Ovary (tissue), 7 donors: ENCODE measurements at regions not wholly inside any gene's neighbourhood (a gene's known extent, or its start where the extent isn't known, plus 50 kb on each side); places are given as distances from the start of the nearest gene placed in this dataset.
"Not testable (repeated sequence)": the region's sequence is repeated elsewhere in the genome, so short reads cannot be mapped to it uniquely, and the experiment has no call there.

ENCODE experiments used
- DNase-seq, 5 donors: peaks; one replicate each; pipeline ENCODE4 v3.0.0-alpha.2; 2019 to 2020
- H3K27ac ChIP-seq, 2 donors: fragments of 200-600 bp; one replicate each; pipeline versions ENCODE4 v1.5.1 to v1.8.0; 2019 to 2022
- H3K27me3 ChIP-seq: fragments of 200-600 bp; one replicate; pipeline ENCODE4 v1.8.0; 2022
- H3K36me3 ChIP-seq: fragments of 200-600 bp; sonication (generic); one replicate; pipeline ENCODE4 v1.5.1; 2019
- H3K4me1 ChIP-seq: one replicate; pipeline ENCODE4 v1.8.1; 2013; ENCODE audit warnings: mild to moderate bottlenecking, moderate library complexity; ENCODE audit not compliant: insufficient read depth
- H3K4me3 ChIP-seq: fragments of 200-600 bp; sonication (generic); one replicate; pipeline ENCODE4 v1.5.1; 2017
- H3K9me3 ChIP-seq, 2 donors: fragments of 200-600 bp in 1 of 2; sonication (generic) in 1 of 2; one replicate each; pipeline versions ENCODE4 v1.5.1 to v1.8.1; 2013 to 2019; ENCODE audit warnings: mild to moderate bottlenecking in 1 of 2, moderate library complexity in 1 of 2
- EP300 ChIP-seq: sonication (generic); formaldehyde crosslinking; IDR thresholded peaks from one replicate; pipeline ENCODE4 v1.6.1; 2017; ENCODE audit warnings: antibody characterized with exemption
- POLR2A ChIP-seq: fragments of 450-650 bp; IDR thresholded peaks from one replicate; pipeline ENCODE4 v1.6.1; 2017; ENCODE audit warnings: antibody characterized with exemption, mild to moderate bottlenecking, moderate library complexity
- WGBS, 3 donors: extraction: QIAGEN DNeasy Blood & Tissue Kit in 1 of 3; methylation state at CpG; one replicate each; pipeline versions ENCODE4 v1.1.5 to v1.1.7; 2013 to 2017; 5-methylcytosine and 5-hydroxymethylcytosine counted together
- intact Hi-C, 4 donors: fragments of 100-400 bp; cut with DNase I; formaldehyde crosslinking; loops; one replicate each; pipeline versions ENCODE4 v1.11.0 to v1.15.1; 2022 to 2023
- TF ChIP-seq, protein P1 (sequence below), 3 donors: fragments of 450-650 bp in 2 of 3; fragments of 200-600 bp in 1 of 3; IDR thresholded peaks; one replicate each; pipeline versions ENCODE4 v1.5.1 to v1.8.0; 2016 to 2022; ENCODE audit warnings: antibody characterized with exemption in 3 of 3, mild to moderate bottlenecking in 1 of 3
- donor health status: DM: no; HTN: no; CAD: no; lungs with moderate emphysema.
- donor health status: DM: no; HTN: no; CAD: no.
- donor health status: Bipolar disorder and iron deficiency.
- donor health status: DM: no; HTN: no; CAD: no.
- donor health status: DM: yes; HTN: yes; CAD: no.

DNA sequence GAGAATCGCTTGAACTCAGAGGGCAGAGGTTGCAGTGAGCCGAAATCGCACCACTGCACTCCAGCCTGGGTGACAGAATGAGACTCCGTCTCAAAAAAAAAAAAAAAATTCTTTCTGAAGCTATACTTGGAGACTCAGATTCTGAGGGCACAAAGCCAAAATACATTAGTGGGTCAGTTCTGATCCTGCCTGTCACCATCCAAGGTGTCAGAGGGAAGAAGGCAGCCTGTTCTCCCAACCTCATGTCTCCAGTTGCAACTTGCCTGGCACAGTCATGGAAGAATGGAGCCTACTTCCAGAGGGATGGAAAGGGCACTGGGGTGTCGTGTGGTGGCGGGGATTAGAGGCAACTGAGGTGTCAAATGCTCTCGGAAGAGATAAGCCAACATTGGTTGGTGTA, 104.8 kb upstream of the GATA6 start:
- no peak overlapping the region for H3K4me3 ChIP-seq
- H3K4me1 ChIP-seq = no peaks in the 10 kb centered on the region
- 66 to 92% (median 76%) methylated on average over 7 of the region's 7 CpGs for WGBS, 3 donors
- intact Hi-C loops = no loop called here
- DNase-seq = no peak
- H3K36me3 ChIP-seq = no peaks in the 10 kb centered on the region
- no peak overlapping the region for H3K27ac ChIP-seq
- H3K27me3 ChIP-seq = no peaks in the 10 kb centered on the region
- TF ChIP-seq, protein P1, sequence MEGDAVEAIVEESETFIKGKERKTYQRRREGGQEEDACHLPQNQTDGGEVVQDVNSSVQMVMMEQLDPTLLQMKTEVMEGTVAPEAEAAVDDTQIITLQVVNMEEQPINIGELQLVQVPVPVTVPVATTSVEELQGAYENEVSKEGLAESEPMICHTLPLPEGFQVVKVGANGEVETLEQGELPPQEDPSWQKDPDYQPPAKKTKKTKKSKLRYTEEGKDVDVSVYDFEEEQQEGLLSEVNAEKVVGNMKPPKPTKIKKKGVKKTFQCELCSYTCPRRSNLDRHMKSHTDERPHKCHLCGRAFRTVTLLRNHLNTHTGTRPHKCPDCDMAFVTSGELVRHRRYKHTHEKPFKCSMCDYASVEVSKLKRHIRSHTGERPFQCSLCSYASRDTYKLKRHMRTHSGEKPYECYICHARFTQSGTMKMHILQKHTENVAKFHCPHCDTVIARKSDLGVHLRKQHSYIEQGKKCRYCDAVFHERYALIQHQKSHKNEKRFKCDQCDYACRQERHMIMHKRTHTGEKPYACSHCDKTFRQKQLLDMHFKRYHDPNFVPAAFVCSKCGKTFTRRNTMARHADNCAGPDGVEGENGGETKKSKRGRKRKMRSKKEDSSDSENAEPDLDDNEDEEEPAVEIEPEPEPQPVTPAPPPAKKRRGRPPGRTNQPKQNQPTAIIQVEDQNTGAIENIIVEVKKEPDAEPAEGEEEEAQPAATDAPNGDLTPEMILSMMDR (IDR thresholded peaks at IDR 0.05) = no peak
- TF ChIP-seq POLR2A (no peak), EP300 (no peak)
- no peaks in the 10 kb centered on the region for H3K9me3 ChIP-seq

DNA sequence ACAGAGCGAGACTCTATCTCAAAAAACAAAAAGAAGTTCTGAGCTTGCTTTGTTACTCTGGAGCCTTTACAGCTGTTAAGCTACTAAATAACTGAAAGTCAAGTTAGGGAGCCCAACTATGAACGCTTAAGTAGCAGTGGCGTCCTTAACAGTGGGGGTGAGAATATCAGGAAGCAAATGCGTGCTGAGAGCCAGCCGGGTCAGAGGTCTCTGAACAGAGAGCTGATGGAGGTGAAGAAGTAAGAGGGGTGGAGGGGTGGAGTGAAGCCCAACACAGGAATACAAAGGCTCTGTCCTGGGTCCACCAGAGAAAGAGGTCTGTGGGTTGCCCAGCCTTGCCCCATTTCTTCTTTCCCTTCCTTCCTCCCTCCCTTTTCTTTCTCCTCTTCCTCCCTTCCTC, 104.1 kb upstream of the GATA6 start:
- no peak for DNase-seq
- intact Hi-C loops = no loop called here
- H3K9me3 ChIP-seq = no peaks in the 10 kb centered on the region
- no peak overlapping the region for H3K27ac ChIP-seq
- WGBS, 3 donors = 66 to 72% (median 70%) methylated on average over 5 of the region's 5 CpGs
- no peak overlapping the region for H3K4me3 ChIP-seq
- no peaks in the 10 kb centered on the region for H3K4me1 ChIP-seq
- no peaks in the 10 kb centered on the region for H3K36me3 ChIP-seq
- TF ChIP-seq, protein P1 (IDR thresholded peaks at IDR 0.05) = no peak
- TF ChIP-seq POLR2A (no peak), EP300 (no peak)
- H3K27me3 ChIP-seq = no peaks in the 10 kb centered on the region

DNA sequence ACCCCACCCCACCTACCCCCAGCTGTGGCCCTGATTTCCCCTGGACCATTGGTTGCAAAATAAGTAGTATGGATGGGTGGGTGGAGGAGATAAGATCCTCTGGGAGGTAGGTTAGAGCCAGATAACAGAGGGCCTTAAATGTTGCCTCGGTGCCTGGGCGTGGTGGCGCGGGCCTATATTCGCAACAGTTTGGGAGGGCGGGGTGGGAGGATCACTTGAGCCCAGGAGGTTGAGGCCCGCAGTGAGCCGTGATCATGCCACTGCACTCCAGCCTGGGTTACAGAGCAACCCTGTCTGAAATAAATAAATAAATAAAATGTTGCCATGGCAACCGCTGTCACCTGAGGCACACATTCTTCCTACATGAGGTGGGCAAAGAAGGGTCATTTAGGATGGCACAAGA, 103.3 kb upstream of the GATA6 start:
- no peak for TF ChIP-seq POLR2A
- TF ChIP-seq, protein P1 (IDR thresholded peaks at IDR 0.05) = no peak
- no peak for TF ChIP-seq EP300
- no peaks in the 10 kb centered on the region for H3K27me3 ChIP-seq
- H3K4me1 ChIP-seq = no peaks in the 10 kb centered on the region
- no peaks in the 10 kb centered on the region for H3K9me3 ChIP-seq
- intact Hi-C loops = no loop called here
- no peaks in the 10 kb centered on the region for H3K36me3 ChIP-seq
- DNase-seq = no peak
- no peak overlapping the region for H3K4me3 ChIP-seq
- no peak overlapping the region for H3K27ac ChIP-seq
- 93 to 96% (median 95%) methylated on average over 9 of the region's 9 CpGs for WGBS, 3 donors

DNA sequence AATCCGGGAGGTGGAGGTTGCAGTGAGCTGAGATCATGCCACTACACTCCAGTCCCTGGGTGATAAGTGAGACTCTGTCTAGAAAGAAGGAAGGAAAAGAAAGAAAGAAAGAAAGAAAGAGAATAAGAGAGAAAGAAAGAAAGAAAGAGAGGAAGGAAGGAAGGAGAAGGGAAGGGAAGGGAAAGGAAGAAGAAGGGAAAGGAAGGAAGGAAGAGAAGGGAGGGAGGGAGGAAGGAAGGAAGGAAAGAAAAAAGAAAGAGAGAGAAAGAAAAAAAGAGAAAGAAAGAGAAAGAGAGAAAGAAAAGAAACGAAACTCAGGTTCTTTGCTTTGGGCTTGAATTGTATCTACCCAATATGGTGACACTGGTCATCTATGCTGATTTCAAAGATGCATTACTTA, 102.3 kb upstream of the GATA6 start:
- 82 to 95% (median 92%) methylated on average over 2 of the region's 2 CpGs for WGBS, 3 donors
- Histone ChIP-seq H3K27ac (no peak overlapping the region), H3K4me3 (no peak overlapping the region), H3K27me3 (no peaks in the 10 kb centered on the region), H3K9me3 (no peaks in the 10 kb centered on the region), H3K36me3 (no peaks in the 10 kb centered on the region), H3K4me1 (no peaks in the 10 kb centered on the region)
- intact Hi-C loops = no loop called here
- DNase-seq = no peak
- TF ChIP-seq, protein P1 (IDR thresholded peaks at IDR 0.05) = no peak
- no peak for TF ChIP-seq POLR2A
- TF ChIP-seq EP300 = no peak

DNA sequence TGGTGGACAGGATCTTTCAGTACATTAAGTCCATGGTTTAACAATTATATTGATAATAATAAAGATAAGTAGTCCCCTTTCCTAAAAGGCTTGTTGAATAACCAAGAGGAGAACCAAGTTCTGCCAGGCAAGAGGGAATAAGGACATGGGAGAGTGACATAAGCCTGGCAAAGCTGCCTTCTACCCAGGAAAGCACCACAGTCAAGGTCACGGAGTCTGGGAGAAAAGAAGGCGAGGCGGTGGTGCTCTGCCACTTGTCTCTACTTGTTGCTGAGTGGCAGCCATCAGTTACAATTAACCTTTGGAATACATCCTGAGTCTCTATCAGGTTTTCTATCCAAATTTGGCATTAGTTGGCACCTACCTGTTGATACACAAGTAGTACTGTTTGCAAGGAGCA, 101.7 kb upstream of the GATA6 start:
- no peak overlapping the region for H3K27ac ChIP-seq
- H3K9me3 ChIP-seq = no peaks in the 10 kb centered on the region
- no peaks in the 10 kb centered on the region for H3K4me1 ChIP-seq
- intact Hi-C loops = no loop called here
- DNase-seq = no peak
- 93 to 97% (median 95%) methylated on average over 3 of the region's 3 CpGs for WGBS, 3 donors
- no peaks in the 10 kb centered on the region for H3K27me3 ChIP-seq
- H3K36me3 ChIP-seq = no peaks in the 10 kb centered on the region
- TF ChIP-seq, protein P1 (IDR thresholded peaks at IDR 0.05) = no peak
- TF ChIP-seq POLR2A = no peak
- TF ChIP-seq EP300 = no peak
- no peak overlapping the region for H3K4me3 ChIP-seq

DNA sequence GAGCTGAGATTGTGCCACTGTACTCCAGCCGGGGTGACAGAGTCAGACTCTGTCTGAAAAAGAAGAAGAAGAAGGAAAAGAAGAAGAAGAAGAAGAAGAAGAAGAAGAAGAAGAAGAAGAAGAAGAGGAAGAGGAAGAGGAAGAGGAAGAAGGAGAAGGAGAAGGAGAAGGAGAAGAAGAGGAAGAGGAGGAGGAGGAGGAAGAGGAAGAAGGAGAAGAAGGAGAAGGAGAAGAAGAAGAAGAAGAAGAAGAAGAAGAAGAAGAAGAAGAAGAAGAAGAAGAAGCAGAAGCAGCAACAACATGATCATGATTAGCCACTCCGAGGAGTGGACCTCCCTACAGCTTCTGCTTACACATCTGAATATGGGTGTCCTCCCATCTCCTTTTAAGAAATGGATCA, 100.6 kb upstream of the GATA6 start:
- WGBS, 3 donors = 87 to 93% (median 91%) methylated on average over 2 of the region's 2 CpGs
- DNase-seq, H3K9me3 ChIP-seq, H3K36me3 ChIP-seq, H3K4me3 ChIP-seq, intact Hi-C loops, H3K27ac ChIP-seq, H3K27me3 ChIP-seq, H3K4me1 ChIP-seq: not testable (repeated sequence)
